Lung (tissue), 11 donors: ENCODE measurements at regions not wholly inside any gene's neighbourhood (a gene's known extent, or its start where the extent isn't known, plus 50 kb on each side); places are given as distances from the start of the nearest gene placed in this dataset.

Source experiments
- ATAC-seq: fragments of 200-7000 bp; cut with Tn5 transposase; one replicate; pipeline ENCODE4 v1.9.1; 2020; ENCODE audit warnings: moderate number of reproducible peaks; ENCODE audit not compliant: insufficient read depth, low FRiP score
- DNase-seq, 3 donors: peaks; one replicate each; pipeline ENCODE4 v3.0.0-alpha.2; 2013 to 2017
- H3K27ac ChIP-seq, 2 donors: one replicate each; pipeline ENCODE4 v1.5.1; 2013; ENCODE audit warnings: mild to moderate bottlenecking in 2 of 2, moderate library complexity in 2 of 2, control low read depth in 1 of 2, inconsistent platforms in 1 of 2, low read depth in 1 of 2, low read length in 1 of 2
- H3K27me3 ChIP-seq, 3 donors: one replicate each; pipeline ENCODE4 v1.5.1; 2013; ENCODE audit warnings: low read length in 2 of 3; ENCODE audit not compliant: control insufficient read depth in 3 of 3, insufficient read depth in 3 of 3
- H3K36me3 ChIP-seq, 4 donors: one replicate each; pipeline ENCODE4 v1.5.1; 2013; ENCODE audit warnings: low read length in 4 of 4, mild to moderate bottlenecking in 1 of 4, moderate library complexity in 1 of 4; ENCODE audit not compliant: control insufficient read depth in 4 of 4, insufficient read depth in 4 of 4
- H3K4me1 ChIP-seq, 5 donors: one replicate each; pipeline ENCODE4 v1.5.1; 2013; ENCODE audit warnings: low read length in 5 of 5, mild to moderate bottlenecking in 2 of 5, moderate library complexity in 1 of 5; ENCODE audit not compliant: control insufficient read depth in 5 of 5, insufficient read depth in 5 of 5
- H3K4me3 ChIP-seq: one replicate; pipeline ENCODE4 v1.5.1; 2013; ENCODE audit warnings: mild to moderate bottlenecking, control low read depth, moderate library complexity
- H3K9ac ChIP-seq, 2 donors: one replicate each; pipeline ENCODE4 v1.5.1; 2013; ENCODE audit warnings: low read length in 2 of 2, control low read depth in 1 of 2; ENCODE audit not compliant: insufficient read depth in 1 of 2
- H3K9me3 ChIP-seq, 4 donors: one replicate each; pipeline ENCODE4 v1.5.1; 2013; ENCODE audit warnings: low read length in 3 of 4, mild to moderate bottlenecking in 1 of 4, moderate library complexity in 1 of 4; ENCODE audit not compliant: control insufficient read depth in 4 of 4, insufficient read depth in 3 of 4
- WGBS, 2 donors: extraction: QIAGEN DNeasy Blood & Tissue Kit; methylation state at CpG; one replicate each; pipeline ENCODE4 v1.1.7; 2013; 5-methylcytosine and 5-hydroxymethylcytosine counted together
- TF ChIP-seq, protein P1 (sequence below): IDR thresholded peaks from 2 replicates; pipeline ENCODE4 v1.5.1; 2012; ENCODE audit warnings: mild to moderate bottlenecking; ENCODE audit errors: control extremely low read depth, extremely low read depth
- donor health status: control.
- donor health status: control.
- donor health status: Bipolar disorder and iron deficiency.
- donor health status: healthy.
- donor health status: DM: yes; HTN: yes; CAD: no.

DNA sequence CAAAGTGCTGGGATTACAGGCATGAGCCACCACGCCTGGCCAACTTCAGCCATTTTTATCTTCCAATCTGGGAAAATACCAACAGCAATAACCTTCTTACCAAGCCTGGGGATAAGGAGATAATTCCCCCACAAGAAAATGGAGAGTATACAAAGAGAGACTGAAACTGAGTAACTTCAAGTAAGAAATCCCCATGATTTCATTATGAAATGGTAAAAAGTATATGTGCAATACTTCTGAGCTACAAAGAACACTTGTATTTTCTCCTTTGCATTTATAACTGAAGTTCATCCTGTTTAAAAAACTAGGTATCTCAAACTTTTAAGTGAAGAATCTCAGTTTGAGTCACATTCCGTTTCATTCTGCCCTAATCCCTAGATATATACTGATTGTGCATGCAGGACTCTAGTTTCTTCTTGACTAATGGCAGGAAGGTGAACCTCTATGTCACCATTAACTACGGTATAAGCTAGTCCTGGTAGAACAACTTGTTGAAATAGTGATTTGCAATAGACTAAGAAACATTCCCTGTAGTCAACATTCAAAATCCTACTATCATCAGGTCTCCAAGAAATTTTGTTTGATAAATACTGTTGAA lies 2071.4 kb downstream of the MAT2B start:
- Histone ChIP-seq H3K4me1 (no peaks in the 10 kb centered on the region), H3K9ac (no peak overlapping the region), H3K4me3 (no peak overlapping the region), H3K27me3 (no peaks in the 10 kb centered on the region), H3K36me3 (no peaks in the 10 kb centered on the region), H3K9me3 (peaks cover 0 to 1% (median 0%) of the 10 kb centered on the region in 4 donors), H3K27ac (no peak overlapping the region)
- no peak for ATAC-seq
- TF ChIP-seq, protein P1, sequence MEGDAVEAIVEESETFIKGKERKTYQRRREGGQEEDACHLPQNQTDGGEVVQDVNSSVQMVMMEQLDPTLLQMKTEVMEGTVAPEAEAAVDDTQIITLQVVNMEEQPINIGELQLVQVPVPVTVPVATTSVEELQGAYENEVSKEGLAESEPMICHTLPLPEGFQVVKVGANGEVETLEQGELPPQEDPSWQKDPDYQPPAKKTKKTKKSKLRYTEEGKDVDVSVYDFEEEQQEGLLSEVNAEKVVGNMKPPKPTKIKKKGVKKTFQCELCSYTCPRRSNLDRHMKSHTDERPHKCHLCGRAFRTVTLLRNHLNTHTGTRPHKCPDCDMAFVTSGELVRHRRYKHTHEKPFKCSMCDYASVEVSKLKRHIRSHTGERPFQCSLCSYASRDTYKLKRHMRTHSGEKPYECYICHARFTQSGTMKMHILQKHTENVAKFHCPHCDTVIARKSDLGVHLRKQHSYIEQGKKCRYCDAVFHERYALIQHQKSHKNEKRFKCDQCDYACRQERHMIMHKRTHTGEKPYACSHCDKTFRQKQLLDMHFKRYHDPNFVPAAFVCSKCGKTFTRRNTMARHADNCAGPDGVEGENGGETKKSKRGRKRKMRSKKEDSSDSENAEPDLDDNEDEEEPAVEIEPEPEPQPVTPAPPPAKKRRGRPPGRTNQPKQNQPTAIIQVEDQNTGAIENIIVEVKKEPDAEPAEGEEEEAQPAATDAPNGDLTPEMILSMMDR = no peak
- WGBS, 2 donors = 86 to 88% methylated on average over 3 of the region's 3 CpGs
- no peak for DNase-seq

DNA sequence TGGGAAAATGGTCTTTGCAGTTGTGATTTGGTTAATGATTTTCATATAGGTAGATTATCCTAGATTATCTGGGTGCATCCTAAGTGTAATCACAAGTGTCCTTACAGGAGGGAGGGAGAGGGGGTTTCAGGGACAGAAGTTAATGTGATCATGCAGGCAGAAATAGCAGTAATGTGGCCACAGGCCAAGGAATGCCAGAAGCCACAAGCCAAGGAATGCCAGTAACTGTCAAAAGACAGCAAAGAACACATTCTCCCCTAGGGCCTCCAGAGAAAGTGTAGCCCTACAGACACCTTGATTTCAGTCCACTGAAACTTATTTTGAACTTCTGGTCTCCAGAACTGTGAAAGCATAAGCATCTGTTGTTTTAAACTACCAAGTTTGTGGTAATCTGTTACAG lies 2074.5 kb downstream of the MAT2B start:
- no peak overlapping the region for H3K27ac ChIP-seq
- no peaks in the 10 kb centered on the region for H3K4me1 ChIP-seq
- H3K9ac ChIP-seq = no peak overlapping the region
- DNase-seq = no peak
- no peak overlapping the region for H3K4me3 ChIP-seq
- TF ChIP-seq, protein P1 = no peak
- H3K27me3 ChIP-seq = no peaks in the 10 kb centered on the region
- H3K9me3 ChIP-seq = no peaks in the 10 kb centered on the region
- no peaks in the 10 kb centered on the region for H3K36me3 ChIP-seq
- no peak for ATAC-seq

DNA sequence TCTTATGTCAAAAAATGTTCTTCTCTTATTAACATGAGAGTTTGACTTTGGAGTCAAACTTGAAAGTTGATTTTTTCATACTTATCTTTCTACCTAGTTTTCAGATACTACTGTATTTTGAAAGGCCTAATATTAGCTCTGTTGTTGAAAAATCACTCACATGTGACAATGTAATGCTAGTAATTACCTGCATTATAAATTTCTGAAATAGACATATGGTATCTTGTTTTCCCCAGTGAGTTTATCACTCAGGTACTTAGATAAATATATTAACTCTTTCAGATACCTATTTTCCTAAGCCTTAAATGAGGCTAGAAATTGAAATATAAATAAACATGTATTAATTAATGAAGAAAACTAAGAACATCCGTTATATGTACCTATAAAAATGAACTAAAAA lies 2089.3 kb downstream of the MAT2B start:
- no peaks in the 10 kb centered on the region for H3K4me1 ChIP-seq
- WGBS, 2 donors = 87 to 98% methylated on average over 1 of the region's 1 CpG
- H3K36me3 ChIP-seq = no peaks in the 10 kb centered on the region
- H3K27me3 ChIP-seq = no peaks in the 10 kb centered on the region
- no peak overlapping the region for H3K9ac ChIP-seq
- ATAC-seq (no peak), DNase-seq (no peak)
- H3K27ac ChIP-seq = no peak overlapping the region
- H3K4me3 ChIP-seq = no peak overlapping the region
- TF ChIP-seq, protein P1 = no peak
- H3K9me3 ChIP-seq = no peaks in the 10 kb centered on the region

- Histone ChIP-seq H3K36me3 (no peaks in the 10 kb centered on the region), H3K9me3 (no peaks in the 10 kb centered on the region)
- 85 to 91% methylated on average over 8 of the region's 8 CpGs for WGBS, 2 donors
These were observed 2097.1 kb downstream of the MAT2B start for GRCh38 chr5:165602529-165602928.

More at GRCh38 chr5:165602529-165602928, 2097.1 kb downstream of the MAT2B start:
- H3K9ac ChIP-seq = no peak overlapping the region
- no peaks in the 10 kb centered on the region for H3K27me3 ChIP-seq
- no peak overlapping the region for H3K27ac ChIP-seq
- TF ChIP-seq, protein P1 = no peak
- no peak for ATAC-seq
- H3K4me1 ChIP-seq = no peaks in the 10 kb centered on the region
- H3K4me3 ChIP-seq = no peak overlapping the region
- no peak for DNase-seq
